ENCODE measurements at regions not wholly inside any gene's neighbourhood (a gene's known extent, or its start where the extent isn't known, plus 50 kb on each side); places are given as distances from the start of the nearest gene placed in this dataset.

GRCh38 chr4:14841801-14842768 lies 160.2 kb upstream of the CPEB2 start:
- TF ChIP-seq CTCF (IDR thresholded peaks at IDR 0.05; ENCODE audit: partially characterized antibody, unreplicated experiment) = no peak
- H3K4me3 Mint-ChIP-seq (ENCODE audit: unreplicated experiment) = no peak overlapping the region
- no peak for DNase-seq
- no peaks in the 10 kb centered on the region for H3K4me1 Mint-ChIP-seq (ENCODE audit: low read depth, unreplicated experiment)
- H3K27ac Mint-ChIP-seq (ENCODE audit: unreplicated experiment) = no peak overlapping the region
- no peaks in the 10 kb centered on the region for H3K9me3 Mint-ChIP-seq (ENCODE audit: unreplicated experiment)
- no peaks in the 10 kb centered on the region for H3K36me3 Mint-ChIP-seq (ENCODE audit: unreplicated experiment)
- H3K27me3 Mint-ChIP-seq (ENCODE audit: unreplicated experiment) = no peaks in the 10 kb centered on the region

- no peak overlapping the region for H3K4me3 Mint-ChIP-seq (ENCODE audit: unreplicated experiment)
- DNase-seq = no peak
- no peak overlapping the region for H3K27ac Mint-ChIP-seq (ENCODE audit: unreplicated experiment)
- H3K27me3 Mint-ChIP-seq (ENCODE audit: unreplicated experiment) = no peaks in the 10 kb centered on the region
- no peak for TF ChIP-seq CTCF (IDR thresholded peaks at IDR 0.05; ENCODE audit: partially characterized antibody, unreplicated experiment)
- no peaks in the 10 kb centered on the region for H3K36me3 Mint-ChIP-seq (ENCODE audit: unreplicated experiment)
- no peaks in the 10 kb centered on the region for H3K9me3 Mint-ChIP-seq (ENCODE audit: unreplicated experiment)
- no peaks in the 10 kb centered on the region for H3K4me1 Mint-ChIP-seq (ENCODE audit: low read depth, unreplicated experiment)
Measured at GRCh38 chr4:14842964-14843630, 159.2 kb upstream of the CPEB2 start.

- DNase-seq = no peak
- TF ChIP-seq CTCF (IDR thresholded peaks at IDR 0.05; ENCODE audit: partially characterized antibody, unreplicated experiment) = no peak
- Mint-ChIP-seq H3K4me3 (ENCODE audit: unreplicated experiment) (no peak overlapping the region), H3K9me3 (ENCODE audit: unreplicated experiment) (no peaks in the 10 kb centered on the region), H3K27ac (ENCODE audit: unreplicated experiment) (no peak overlapping the region), H3K27me3 (ENCODE audit: unreplicated experiment) (no peaks in the 10 kb centered on the region), H3K36me3 (ENCODE audit: unreplicated experiment) (no peaks in the 10 kb centered on the region), H3K4me1 (ENCODE audit: low read depth, unreplicated experiment) (no peaks in the 10 kb centered on the region)
Measured at GRCh38 chr4:14844061-14844460, 158.2 kb upstream of the CPEB2 start.

- H3K27ac Mint-ChIP-seq (ENCODE audit: unreplicated experiment) = no peak overlapping the region
- DNase-seq = no peak
- H3K27me3 Mint-ChIP-seq (ENCODE audit: unreplicated experiment) = no peaks in the 10 kb centered on the region
- H3K36me3 Mint-ChIP-seq (ENCODE audit: unreplicated experiment) = no peaks in the 10 kb centered on the region
- H3K9me3 Mint-ChIP-seq (ENCODE audit: unreplicated experiment) = no peaks in the 10 kb centered on the region
- H3K4me3 Mint-ChIP-seq (ENCODE audit: unreplicated experiment) = no peak overlapping the region
- TF ChIP-seq CTCF (IDR thresholded peaks at IDR 0.05; ENCODE audit: partially characterized antibody, unreplicated experiment) = no peak
- H3K4me1 Mint-ChIP-seq (ENCODE audit: low read depth, unreplicated experiment) = no peaks in the 10 kb centered on the region
Measured at GRCh38 chr4:14848229-14848628, 154.1 kb upstream of the CPEB2 start.

All from glutamatergic neuron (in vitro differentiated cells).